ENCODE measurements at regions not wholly inside any gene's neighbourhood (a gene's known extent, or its start where the extent isn't known, plus 50 kb on each side); places are given as distances from the start of the nearest gene placed in this dataset.

- no peak for TF ChIP-seq POLR2A (IDR thresholded peaks at IDR 0.05; ENCODE audit: low read length)
- TF ChIP-seq GATA1 (IDR thresholded peaks at IDR 0.05; ENCODE audit: low read depth, low read length): no peak
Measured at GRCh38 chr11:134642206-134642605, 230.2 kb upstream of the B3GAT1 start.
